ENCODE measurements at regions not wholly inside any gene's neighbourhood (a gene's known extent, or its start where the extent isn't known, plus 50 kb on each side); places are given as distances from the start of the nearest gene placed in this dataset.

GRCh38 chr18:6561420-6561861 lies 146.7 kb upstream of the L3MBTL4 start (continued):
- no peak for TF ChIP-seq ZHX1 (conservative IDR thresholded peaks at IDR 0.05; ENCODE audit: low read length)
- no peak for TF ChIP-seq FIP1L1 (IDR thresholded peaks at IDR 0.05; ENCODE audit: low read depth, low read length, poor library complexity, severe bottlenecking)

GRCh38 chr18:6561862-6562291 lies 147.2 kb upstream of the L3MBTL4 start:
- no peak overlapping the region for H3K27ac ChIP-seq (ENCODE audit: extremely low read depth, low read depth, low read length)
- no peak overlapping the region for H3K4me2 ChIP-seq (ENCODE audit: insufficient read depth, low read length)
- peaks cover 5% of the 10 kb centered on the region; the same call in 1 of the 2 replicates for H4K20me1 ChIP-seq (replicated peaks; ENCODE audit: control insufficient read depth, insufficient read depth, low read length)
- ATAC-seq (peak; percentile 19; the same call in 2 of the 3 replicates), FAIRE-seq (no peak), DNase-seq (ENCODE audit: extremely low read depth in 1 of 4, low spot score in 3 of 4) (no peak)
- no peaks in the 10 kb centered on the region for H3K36me3 ChIP-seq (ENCODE audit: control insufficient read depth, insufficient read depth, low read length)
- in situ Hi-C loops (cut with MboI) = no loop called here
- H3K79me2 ChIP-seq (ENCODE audit: control insufficient read depth, insufficient read depth, low read length) = no peaks in the 10 kb centered on the region
- H2AFZ ChIP-seq (ENCODE audit: low read depth, low read length) = no peak overlapping the region
- H3K4me1 ChIP-seq (replicated peaks in 1 of 2; ENCODE audit: control insufficient read depth in 2 of 2, insufficient read depth in 2 of 2, low read length in 2 of 2) = no peaks in the 10 kb centered on the region; a peak in 1 of 5 replicates
- H3K9me1 ChIP-seq (ENCODE audit: control insufficient read depth, insufficient read depth, low read length) = no peaks in the 10 kb centered on the region
- 9% methylated on average over 8 of the region's 8 CpGs for WGBS (ENCODE audit: insufficient coverage, low coverage, missing lambda C conversion rate)
- peaks cover 9 to 16% of the 10 kb centered on the region in 2 experiments; a peak in 4 of 5 replicates for H3K27me3 ChIP-seq (ENCODE audit: control insufficient read depth in 2 of 2, insufficient read depth in 2 of 2, low read length in 2 of 2)
- POLR2A ChIA-PET = interaction anchor here (0.6 kb wide), 1 partner anchor 11 kb away, joined by 3 read pairs; no protein-coding TSS in a partner anchor
- no peak overlapping the region for H3K4me3 ChIP-seq
- TF ChIP-seq MTF1 (CRISPR knock-in tag; IDR thresholded peaks at IDR 0.05; ENCODE audit: borderline replicate concordance) (no peak), NRF1 (conservative IDR thresholded peaks at IDR 0.05 in 1 of 2, IDR thresholded peaks at IDR 0.05 in 1 of 2) (peak; percentile 18 to 40; a peak in 1 of 4 replicates), CHAMP1 (IDR thresholded peaks at IDR 0.05) (no peak), CEBPB (tag; IDR thresholded peaks at IDR 0.05) (peak; percentile 49), RFX7 (CRISPR knock-in tag; IDR thresholded peaks at IDR 0.05) (no peak), PRMT5 (CRISPR knock-in tag; IDR thresholded peaks at IDR 0.05) (no peak), FOXM1 (IDR thresholded peaks at IDR 0.05; ENCODE audit: low read depth) (no peak), FOXM1 (CRISPR knock-in tag; IDR thresholded peaks at IDR 0.05; ENCODE audit: low read depth) (no peak), POLR2AphosphoS5 (IDR thresholded peaks at IDR 0.05; ENCODE audit: control insufficient read depth, insufficient read depth, low read depth, low read length) (no peak)
- BruUV-seq (replicated peaks) = no TSS peak
- intact Hi-C loops (cut with micrococcal nuclease) = no loop called here
- no peaks in the 10 kb centered on the region for H3K9me3 ChIP-seq (replicated peaks; ENCODE audit: control insufficient read depth, insufficient read depth, low read depth, low read length)
- CTCF ChIA-PET (ENCODE audit: low intra/inter-chr PET ratio) = no interaction called here
- H3K9ac ChIP-seq (ENCODE audit: insufficient read depth in 1 of 2, low read depth in 2 of 2, low read length in 2 of 2) = no peak overlapping the region
